ENCODE measurements at regions not wholly inside any gene's neighbourhood (a gene's known extent, or its start where the extent isn't known, plus 50 kb on each side); places are given as distances from the start of the nearest gene placed in this dataset.

- intact Hi-C loops (cut with DNase I; ENCODE audit: low total_unique reads), result no loop called here
- Histone ChIP-seq H3K27ac (no peak overlapping the region), H3K36me3 (no peaks in the 10 kb centered on the region), H3K27me3 (no peaks in the 10 kb centered on the region), H3K4me3 (no peak overlapping the region), H3K4me1 (no peaks in the 10 kb centered on the region), H3K9me3 (no peaks in the 10 kb centered on the region)
- TF ChIP-seq CTCF (IDR thresholded peaks at IDR 0.05), result no peak
- TF ChIP-seq POLR2A (IDR thresholded peaks at IDR 0.05), result no peak
- no peak for DNase-seq
Measured at GRCh38 chr1:4464478-4464877, 189.9 kb upstream of the AJAP1 start.

GRCh38 chr1:4467241-4467640, 187.2 kb upstream of the AJAP1 start:
- H3K36me3 ChIP-seq, result no peaks in the 10 kb centered on the region
- TF ChIP-seq POLR2A (IDR thresholded peaks at IDR 0.05), result no peak
- TF ChIP-seq CTCF (IDR thresholded peaks at IDR 0.05), result no peak
- H3K4me3 ChIP-seq, result no peak overlapping the region
- no peak for DNase-seq
- no peak overlapping the region for H3K27ac ChIP-seq
- H3K9me3 ChIP-seq, result no peaks in the 10 kb centered on the region
- H3K4me1 ChIP-seq, result no peaks in the 10 kb centered on the region
- no peaks in the 10 kb centered on the region for H3K27me3 ChIP-seq
- intact Hi-C loops (cut with DNase I; ENCODE audit: low total_unique reads), result no loop called here

- no peak overlapping the region for H3K27ac ChIP-seq
Measured at GRCh38 chr1:4468386-4468785, 186.0 kb upstream of the AJAP1 start.

GRCh38 chr1:4468804-4469514, 185.4 kb upstream of the AJAP1 start:
- Histone ChIP-seq H3K27me3 (no peaks in the 10 kb centered on the region), H3K9me3 (no peaks in the 10 kb centered on the region), H3K4me3 (no peak overlapping the region), H3K27ac (no peak overlapping the region), H3K36me3 (no peaks in the 10 kb centered on the region), H3K4me1 (no peaks in the 10 kb centered on the region)
- intact Hi-C loops (cut with DNase I; ENCODE audit: low total_unique reads), result no loop called here
- no peak for DNase-seq
- no peak for TF ChIP-seq CTCF (IDR thresholded peaks at IDR 0.05)
- TF ChIP-seq POLR2A (IDR thresholded peaks at IDR 0.05), result no peak

More at GRCh38 chr1:4468386-4468785, 186.0 kb upstream of the AJAP1 start:
- intact Hi-C loops (cut with DNase I; ENCODE audit: low total_unique reads), result no loop called here
- Histone ChIP-seq H3K9me3 (no peaks in the 10 kb centered on the region), H3K36me3 (no peaks in the 10 kb centered on the region), H3K4me1 (no peaks in the 10 kb centered on the region), H3K4me3 (no peak overlapping the region), H3K27me3 (no peaks in the 10 kb centered on the region)
- TF ChIP-seq POLR2A (IDR thresholded peaks at IDR 0.05), result no peak
- no peak for TF ChIP-seq CTCF (IDR thresholded peaks at IDR 0.05)
- DNase-seq, result no peak

- H3K27me3 ChIP-seq, result no peaks in the 10 kb centered on the region
Measured at GRCh38 chr1:4476394-4476793, 178.0 kb upstream of the AJAP1 start.

More at GRCh38 chr1:4476394-4476793, 178.0 kb upstream of the AJAP1 start:
- TF ChIP-seq POLR2A (IDR thresholded peaks at IDR 0.05) (no peak), CTCF (IDR thresholded peaks at IDR 0.05) (no peak)
- Histone ChIP-seq H3K4me1 (no peaks in the 10 kb centered on the region), H3K27ac (no peak overlapping the region), H3K36me3 (no peaks in the 10 kb centered on the region), H3K9me3 (peaks cover 0 to 2% of the 10 kb centered on the region in 2 donors), H3K4me3 (no peak overlapping the region)
- intact Hi-C loops (cut with DNase I; ENCODE audit: low total_unique reads), result no loop called here
- no peak for DNase-seq
